Endothelial cell of umbilical vein (primary cell): ENCODE measurements at regions not wholly inside any gene's neighbourhood (a gene's known extent, or its start where the extent isn't known, plus 50 kb on each side); places are given as distances from the start of the nearest gene placed in this dataset.

Source experiments
- BruUV-seq: library from RNA; stranded (reverse); fragments of 400-500 nt; replicated peaks from 2 replicates; lab custom pipeline; 2021; lab: Mats Ljungman, UMichigan
- CTCF ChIA-PET: fragments of 300-600, 350-600 bp; sonication (Branson Sonifier 250); formaldehyde crosslinking; loops from one replicate; lab custom pipeline; 2021; ENCODE audit warnings: antibody characterized with exemption, inconsistent platforms; lab: Charles Lee
- POLR2A ChIA-PET: fragments of 300-600, 350-600 bp; sonication (Branson Sonifier 250); formaldehyde crosslinking; loops from one replicate; lab custom pipeline; 2021; ENCODE audit warnings: antibody characterized with exemption, inconsistent platforms; lab: Charles Lee
- DNase-seq: peaks from one replicate; pipeline ENCODE4 v3.0.0-alpha.2; 2011; ENCODE audit warnings: low read depth, low spot score
- FAIRE-seq: peaks from 2 replicates; lab custom pipeline; 2011; peaks lifted over from hg19 to GRCh38; lab: Jason Lieb, UNC
- H2AFZ ChIP-seq: 2 replicates; pipeline ENCODE4 v1.6.0; 2012; ENCODE audit warnings: low read depth, low read length, control low read depth, inconsistent platforms
- H3K27ac ChIP-seq: 2 replicates; pipeline ENCODE4 v1.5.1; 2011; ENCODE audit warnings: low read depth, mild to moderate bottlenecking, control low read depth, low read length, moderate library complexity; ENCODE audit not compliant: insufficient read depth
- H3K27me3 ChIP-seq, 2 experiments: 2 replicates each; pipeline versions ENCODE4 v1.6.0 to v1.6.1; 2011; ENCODE audit warnings: low read length in 2 of 2, mixed read lengths in 1 of 2; ENCODE audit not compliant: control insufficient read depth in 2 of 2, insufficient read depth in 2 of 2
- H3K36me3 ChIP-seq, 2 experiments: 2 replicates in 1 of 2; 3 replicates in 1 of 2; pipeline ENCODE4 v1.5.1; 2011; ENCODE audit warnings: low read length in 2 of 2, mild to moderate bottlenecking in 1 of 2, moderate library complexity in 1 of 2; ENCODE audit not compliant: control insufficient read depth in 2 of 2, insufficient read depth in 2 of 2; ENCODE audit errors: extremely low read depth in 1 of 2
- H3K4me1 ChIP-seq: 3 replicates; pipeline ENCODE4 v1.5.1; 2011; ENCODE audit warnings: mild to moderate bottlenecking, low read length; ENCODE audit not compliant: control insufficient read depth, insufficient read depth; ENCODE audit errors: extremely low read depth
- H3K4me2 ChIP-seq: 2 replicates; pipeline ENCODE4 v1.6.1; 2011; ENCODE audit warnings: low read length, control low read depth, mixed read lengths; ENCODE audit not compliant: insufficient read depth
- H3K4me3 ChIP-seq, 3 experiments: fragments of 200-600 bp in 1 of 3; sonication (generic), shearing (Covaris generic) in 1 of 3; replicated peaks in 1 of 3; 2 replicates each; pipeline ENCODE4 v1.5.1; 2011 to 2016; ENCODE audit warnings: control low read depth in 3 of 3, low read length in 3 of 3, mild to moderate bottlenecking in 2 of 3, inconsistent platforms in 1 of 3, low read depth in 1 of 3, moderate library complexity in 1 of 3; ENCODE audit not compliant: insufficient read depth in 1 of 3
- H3K79me2 ChIP-seq: 2 replicates; pipeline ENCODE4 v1.6.0; 2012; ENCODE audit warnings: low read length, inconsistent platforms; ENCODE audit not compliant: control insufficient read depth, insufficient read depth
- H3K9ac ChIP-seq: replicated peaks from 2 replicates; pipeline ENCODE3; 2011; ENCODE audit warnings: low read length, control low read depth; ENCODE audit not compliant: insufficient read depth; ENCODE audit errors: extremely low read depth
- H3K9me1 ChIP-seq: replicated peaks from 3 replicates; pipeline ENCODE4 v1.6.0; 2011; ENCODE audit warnings: mild to moderate bottlenecking, low read length; ENCODE audit not compliant: control insufficient read depth, insufficient read depth; ENCODE audit errors: extremely low read depth
- H3K9me3 ChIP-seq: replicated peaks from 2 replicates; pipeline ENCODE4 v1.5.1; 2012; ENCODE audit warnings: low read length, inconsistent platforms; ENCODE audit not compliant: control insufficient read depth, insufficient read depth
- H4K20me1 ChIP-seq: replicated peaks from 2 replicates; pipeline ENCODE3; 2011; ENCODE audit warnings: mild to moderate bottlenecking, low read length; ENCODE audit not compliant: control insufficient read depth, insufficient read depth; ENCODE audit errors: extremely low read depth
- CTCF ChIP-seq, 2 donors: IDR thresholded peaks; 1 replicate in 1 of 2; 2 replicates in 1 of 2; pipeline ENCODE4 v1.5.1; 2011; ENCODE audit warnings: low read length in 2 of 2, mild to moderate bottlenecking in 2 of 2, moderate library complexity in 2 of 2, control low read depth in 1 of 2, inconsistent platforms in 1 of 2, low read depth in 1 of 2; ENCODE audit not compliant: insufficient read depth in 1 of 2; ENCODE audit errors: extremely low read depth in 1 of 2
- EZH2 ChIP-seq: IDR thresholded peaks from 2 replicates; pipeline ENCODE4 v1.6.1; 2012; ENCODE audit warnings: borderline replicate concordance, low read depth, mild to moderate bottlenecking, moderate library complexity, low read length, inconsistent platforms; ENCODE audit not compliant: severe bottlenecking
- FOS ChIP-seq: IDR thresholded peaks from 2 replicates; pipeline ENCODE4 v1.6.1; 2011; ENCODE audit warnings: mild to moderate bottlenecking, low read length, moderate library complexity, borderline replicate concordance; ENCODE audit not compliant: insufficient read depth
- GATA2 ChIP-seq: IDR thresholded peaks from 2 replicates; pipeline ENCODE4 v1.7.0; 2011; ENCODE audit warnings: low read depth, mild to moderate bottlenecking, moderate library complexity, mixed read lengths, low read length; ENCODE audit not compliant: insufficient read length, insufficient read depth
- JUN ChIP-seq: IDR thresholded peaks from 2 replicates; pipeline ENCODE4 v1.6.1; 2011; ENCODE audit warnings: borderline replicate concordance, low read depth; ENCODE audit not compliant: insufficient read length, insufficient read depth
- MAX ChIP-seq: IDR thresholded peaks from 2 replicates; pipeline ENCODE4 v1.6.1; 2011; ENCODE audit not compliant: insufficient read depth, insufficient read length
- MYC ChIP-seq: IDR thresholded peaks from one replicate; pipeline ENCODE4 v1.6.1; 2011; ENCODE audit warnings: mild to moderate bottlenecking, low read depth, low read length
- POLR2A ChIP-seq: IDR thresholded peaks from 2 replicates; pipeline ENCODE4 v1.6.1; 2012; ENCODE audit warnings: low read depth, mild to moderate bottlenecking, control low read depth, low read length
- POLR2AphosphoS5 ChIP-seq: IDR thresholded peaks from 2 replicates; pipeline ENCODE4 v1.6.1; 2012; ENCODE audit warnings: low read depth, mild to moderate bottlenecking, control low read depth, low read length, moderate library complexity; ENCODE audit not compliant: insufficient read depth
- dilution Hi-C: fragments of 300-500 bp; cut with MboI; formaldehyde crosslinking; loops from one replicate; pipeline ENCODE4 v1.15.0; 2019; ENCODE audit warnings: low sequenced_read_pairs; ENCODE audit not compliant: extremely low pct_ligation_motif_present
- intact Hi-C: fragments of 100-400 bp; cut with micrococcal nuclease; formaldehyde crosslinking; loops from one replicate; pipeline ENCODE4 v1.10.0; 2022

DNA sequence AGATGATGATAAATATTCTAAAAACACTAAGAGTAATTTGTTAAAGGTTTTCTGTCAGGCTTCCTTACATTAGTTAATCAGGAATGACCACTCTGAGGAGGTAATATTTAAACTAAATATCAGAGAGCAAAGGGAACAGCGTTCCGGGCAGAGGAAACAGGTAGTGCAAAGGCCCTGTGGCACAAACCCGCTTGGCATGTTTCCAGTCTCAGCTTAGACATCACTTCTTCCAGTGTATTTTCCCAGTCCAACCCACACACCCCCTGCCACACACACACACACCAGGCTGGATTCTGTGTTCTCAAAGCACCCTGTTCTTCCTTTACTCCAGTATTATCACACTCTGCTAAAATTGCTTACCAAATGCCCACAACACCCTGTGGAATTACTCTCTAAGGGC is 247.1 kb downstream of the RPS29 start:
- POLR2A ChIA-PET, result no interaction called here
- dilution Hi-C loops (no loop called here), intact Hi-C loops (no loop called here)
- no peaks in the 10 kb centered on the region for H3K9me1 ChIP-seq
- no peaks in the 10 kb centered on the region for H3K4me1 ChIP-seq
- TF ChIP-seq MYC (no peak), POLR2AphosphoS5 (no peak), POLR2A (no peak), FOS (no peak), GATA2 (no peak), JUN (no peak), CTCF (IDR thresholded peaks at IDR 0.05; ENCODE audit: extremely low read depth in 1 of 2, insufficient read depth in 1 of 2, low read depth in 1 of 2, low read length in 2 of 2) (no peak), MAX (no peak), EZH2 (no peak)
- no peak overlapping the region for H3K4me3 ChIP-seq
- CTCF ChIA-PET, result no interaction called here
- DNase-seq, result no peak
- H3K27ac ChIP-seq, result no peak overlapping the region
- H4K20me1 ChIP-seq, result no peaks in the 10 kb centered on the region
- H3K9me3 ChIP-seq, result no peaks in the 10 kb centered on the region
- no peak overlapping the region for H3K4me2 ChIP-seq
- H3K36me3 ChIP-seq, result no peaks in the 10 kb centered on the region
- H3K79me2 ChIP-seq, result no peaks in the 10 kb centered on the region
- no peak overlapping the region for H2AFZ ChIP-seq
- no peak overlapping the region for H3K9ac ChIP-seq
- no TSS peak for BruUV-seq
- H3K27me3 ChIP-seq, result no peaks in the 10 kb centered on the region
- no peak for FAIRE-seq
